ENCODE measurements at regions not wholly inside any gene's neighbourhood (a gene's known extent, or its start where the extent isn't known, plus 50 kb on each side); places are given as distances from the start of the nearest gene placed in this dataset.

DNA sequence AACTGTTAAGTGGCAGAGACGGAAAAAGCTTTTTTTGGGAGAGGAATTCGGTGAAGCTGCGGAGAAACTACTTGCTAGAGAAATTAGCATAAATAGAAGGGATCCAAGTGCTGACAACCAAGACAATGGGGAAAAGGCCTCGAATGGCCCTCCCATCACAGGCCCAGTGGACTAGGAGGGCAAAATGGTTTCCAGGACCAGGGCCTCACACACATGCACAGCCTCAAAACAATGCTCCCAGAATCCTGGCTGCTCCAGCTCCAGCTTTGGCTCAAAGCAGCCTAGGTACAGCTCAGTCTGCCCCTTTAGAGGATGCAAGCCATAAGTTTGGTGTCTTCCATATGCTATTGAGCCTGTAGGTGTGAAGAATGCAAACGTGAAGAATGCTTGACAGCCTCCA lies 388.2 kb downstream of the OTOL1 start:
- no peak overlapping the region for H3K4me3 ChIP-seq (ENCODE audit: low read depth, low read length, poor library complexity, severe bottlenecking)
- no peaks in the 10 kb centered on the region for H3K36me3 ChIP-seq (ENCODE audit: insufficient read depth, low read length, poor library complexity, severe bottlenecking)
- no peaks in the 10 kb centered on the region for H3K9me3 ChIP-seq (ENCODE audit: low read depth, low read length, poor library complexity, severe bottlenecking)
- intact Hi-C loops (cut with micrococcal nuclease; ENCODE audit: unreplicated experiment), result no loop called here
- H3K27ac ChIP-seq (ENCODE audit: low read depth, low read length, poor library complexity, severe bottlenecking), result no peak overlapping the region
- DNase-seq (ENCODE audit: low spot score), result no peak
- no TSS peak for BruUV-seq (replicated peaks)
- CTCF ChIA-PET, result no interaction called here
- no peak for TF ChIP-seq EZH2 (IDR thresholded peaks at IDR 0.05; ENCODE audit: borderline replicate concordance, low read depth, low read length, poor library complexity, severe bottlenecking)
- TF ChIP-seq, protein P1, sequence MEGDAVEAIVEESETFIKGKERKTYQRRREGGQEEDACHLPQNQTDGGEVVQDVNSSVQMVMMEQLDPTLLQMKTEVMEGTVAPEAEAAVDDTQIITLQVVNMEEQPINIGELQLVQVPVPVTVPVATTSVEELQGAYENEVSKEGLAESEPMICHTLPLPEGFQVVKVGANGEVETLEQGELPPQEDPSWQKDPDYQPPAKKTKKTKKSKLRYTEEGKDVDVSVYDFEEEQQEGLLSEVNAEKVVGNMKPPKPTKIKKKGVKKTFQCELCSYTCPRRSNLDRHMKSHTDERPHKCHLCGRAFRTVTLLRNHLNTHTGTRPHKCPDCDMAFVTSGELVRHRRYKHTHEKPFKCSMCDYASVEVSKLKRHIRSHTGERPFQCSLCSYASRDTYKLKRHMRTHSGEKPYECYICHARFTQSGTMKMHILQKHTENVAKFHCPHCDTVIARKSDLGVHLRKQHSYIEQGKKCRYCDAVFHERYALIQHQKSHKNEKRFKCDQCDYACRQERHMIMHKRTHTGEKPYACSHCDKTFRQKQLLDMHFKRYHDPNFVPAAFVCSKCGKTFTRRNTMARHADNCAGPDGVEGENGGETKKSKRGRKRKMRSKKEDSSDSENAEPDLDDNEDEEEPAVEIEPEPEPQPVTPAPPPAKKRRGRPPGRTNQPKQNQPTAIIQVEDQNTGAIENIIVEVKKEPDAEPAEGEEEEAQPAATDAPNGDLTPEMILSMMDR (conservative IDR thresholded peaks at IDR 0.05; ENCODE audit: low read depth, low read length), result no peak
- no peaks in the 10 kb centered on the region for H3K27me3 ChIP-seq (replicated peaks; ENCODE audit: insufficient read depth, low read depth, low read length, poor library complexity)
- POLR2A ChIA-PET (ENCODE audit: low non-redundant PET), result no interaction called here
- H3K4me1 ChIP-seq (ENCODE audit: insufficient read depth, low read length, poor library complexity, severe bottlenecking), result no peaks in the 10 kb centered on the region

GRCh38 chr3:161890147-161890625 lies 393.6 kb downstream of the OTOL1 start:
- intact Hi-C loops (cut with micrococcal nuclease; ENCODE audit: unreplicated experiment), result no loop called here
- no peaks in the 10 kb centered on the region for H3K4me1 ChIP-seq (ENCODE audit: insufficient read depth, low read length, poor library complexity, severe bottlenecking)
- no TSS peak for BruUV-seq (replicated peaks)
- no peak overlapping the region for H3K27ac ChIP-seq (ENCODE audit: low read depth, low read length, poor library complexity, severe bottlenecking)
- H3K9me3 ChIP-seq (ENCODE audit: low read depth, low read length, poor library complexity, severe bottlenecking), result no peaks in the 10 kb centered on the region
- no peaks in the 10 kb centered on the region for H3K27me3 ChIP-seq (replicated peaks; ENCODE audit: insufficient read depth, low read depth, low read length, poor library complexity)
- ChIA-PET CTCF (no interaction called here), POLR2A (ENCODE audit: low non-redundant PET) (no interaction called here)
- TF ChIP-seq, protein P1 (conservative IDR thresholded peaks at IDR 0.05; ENCODE audit: low read depth, low read length), result no peak
- TF ChIP-seq EZH2 (IDR thresholded peaks at IDR 0.05; ENCODE audit: borderline replicate concordance, low read depth, low read length, poor library complexity, severe bottlenecking), result no peak
- peak; percentile 26 for DNase-seq (ENCODE audit: low spot score)
- no peak overlapping the region for H3K4me3 ChIP-seq (ENCODE audit: low read depth, low read length, poor library complexity, severe bottlenecking)
- H3K36me3 ChIP-seq (ENCODE audit: insufficient read depth, low read length, poor library complexity, severe bottlenecking), result no peaks in the 10 kb centered on the region

- Histone ChIP-seq H3K4me1 (ENCODE audit: insufficient read depth, low read length, poor library complexity, severe bottlenecking) (no peaks in the 10 kb centered on the region), H3K36me3 (ENCODE audit: insufficient read depth, low read length, poor library complexity, severe bottlenecking) (no peaks in the 10 kb centered on the region), H3K27me3 (replicated peaks; ENCODE audit: insufficient read depth, low read depth, low read length, poor library complexity) (no peaks in the 10 kb centered on the region), H3K27ac (ENCODE audit: low read depth, low read length, poor library complexity, severe bottlenecking) (no peak overlapping the region), H3K9me3 (ENCODE audit: low read depth, low read length, poor library complexity, severe bottlenecking) (no peaks in the 10 kb centered on the region), H3K4me3 (ENCODE audit: low read depth, low read length, poor library complexity, severe bottlenecking) (no peak overlapping the region)
- intact Hi-C loops (cut with micrococcal nuclease; ENCODE audit: unreplicated experiment), result no loop called here
- DNase-seq (ENCODE audit: low spot score), result no peak
- no TSS peak for BruUV-seq (replicated peaks)
- ChIA-PET CTCF (no interaction called here), POLR2A (ENCODE audit: low non-redundant PET) (interaction anchor here (0.8 kb wide), 1 partner anchor 310 kb away, joined by 4 read pairs; no protein-coding TSS in a partner anchor)
- no peak for TF ChIP-seq EZH2 (IDR thresholded peaks at IDR 0.05; ENCODE audit: borderline replicate concordance, low read depth, low read length, poor library complexity, severe bottlenecking)
- TF ChIP-seq, protein P1 (conservative IDR thresholded peaks at IDR 0.05; ENCODE audit: low read depth, low read length), result no peak
These were observed 397.4 kb downstream of the OTOL1 start for GRCh38 chr3:161893972-161894371.

Measured in A673 (cell line).